Lung (tissue), 11 donors: ENCODE measurements at regions not wholly inside any gene's neighbourhood (a gene's known extent, or its start where the extent isn't known, plus 50 kb on each side); places are given as distances from the start of the nearest gene placed in this dataset.

Experiments used
- ATAC-seq: fragments of 200-7000 bp; cut with Tn5 transposase; one replicate; pipeline ENCODE4 v1.9.1; 2020; ENCODE audit warnings: moderate number of reproducible peaks; ENCODE audit not compliant: insufficient read depth, low FRiP score
- DNase-seq, 3 donors: peaks; one replicate each; pipeline ENCODE4 v3.0.0-alpha.2; 2013 to 2017
- H3K27ac ChIP-seq, 2 donors: one replicate each; pipeline ENCODE4 v1.5.1; 2013; ENCODE audit warnings: mild to moderate bottlenecking in 2 of 2, moderate library complexity in 2 of 2, control low read depth in 1 of 2, inconsistent platforms in 1 of 2, low read depth in 1 of 2, low read length in 1 of 2
- H3K27me3 ChIP-seq, 3 donors: one replicate each; pipeline ENCODE4 v1.5.1; 2013; ENCODE audit warnings: low read length in 2 of 3; ENCODE audit not compliant: control insufficient read depth in 3 of 3, insufficient read depth in 3 of 3
- H3K36me3 ChIP-seq, 4 donors: one replicate each; pipeline ENCODE4 v1.5.1; 2013; ENCODE audit warnings: low read length in 4 of 4, mild to moderate bottlenecking in 1 of 4, moderate library complexity in 1 of 4; ENCODE audit not compliant: control insufficient read depth in 4 of 4, insufficient read depth in 4 of 4
- H3K4me1 ChIP-seq, 5 donors: one replicate each; pipeline ENCODE4 v1.5.1; 2013; ENCODE audit warnings: low read length in 5 of 5, mild to moderate bottlenecking in 2 of 5, moderate library complexity in 1 of 5; ENCODE audit not compliant: control insufficient read depth in 5 of 5, insufficient read depth in 5 of 5
- H3K4me3 ChIP-seq: one replicate; pipeline ENCODE4 v1.5.1; 2013; ENCODE audit warnings: mild to moderate bottlenecking, control low read depth, moderate library complexity
- H3K9ac ChIP-seq, 2 donors: one replicate each; pipeline ENCODE4 v1.5.1; 2013; ENCODE audit warnings: low read length in 2 of 2, control low read depth in 1 of 2; ENCODE audit not compliant: insufficient read depth in 1 of 2
- H3K9me3 ChIP-seq, 4 donors: one replicate each; pipeline ENCODE4 v1.5.1; 2013; ENCODE audit warnings: low read length in 3 of 4, mild to moderate bottlenecking in 1 of 4, moderate library complexity in 1 of 4; ENCODE audit not compliant: control insufficient read depth in 4 of 4, insufficient read depth in 3 of 4
- WGBS, 2 donors: extraction: QIAGEN DNeasy Blood & Tissue Kit; methylation state at CpG; one replicate each; pipeline ENCODE4 v1.1.7; 2013; 5-methylcytosine and 5-hydroxymethylcytosine counted together
- TF ChIP-seq, protein P1 (sequence below): IDR thresholded peaks from 2 replicates; pipeline ENCODE4 v1.5.1; 2012; ENCODE audit warnings: mild to moderate bottlenecking; ENCODE audit errors: control extremely low read depth, extremely low read depth
- donor health status: control.
- donor health status: control.
- donor health status: Bipolar disorder and iron deficiency.
- donor health status: healthy.
- donor health status: DM: yes; HTN: yes; CAD: no.

GRCh38 chr13:73902847-73903246 is 231.4 kb downstream of the KLF12 start:
- Histone ChIP-seq H3K36me3 (no peaks in the 10 kb centered on the region), H3K27ac (no peak overlapping the region), H3K9ac (no peak overlapping the region), H3K4me3 (no peak overlapping the region), H3K4me1 (peaks cover 0 to 2% (median 0%) of the 10 kb centered on the region in 5 donors), H3K9me3 (no peaks in the 10 kb centered on the region), H3K27me3 (no peaks in the 10 kb centered on the region)
- no peak for ATAC-seq
- no peak for DNase-seq
- TF ChIP-seq, protein P1, sequence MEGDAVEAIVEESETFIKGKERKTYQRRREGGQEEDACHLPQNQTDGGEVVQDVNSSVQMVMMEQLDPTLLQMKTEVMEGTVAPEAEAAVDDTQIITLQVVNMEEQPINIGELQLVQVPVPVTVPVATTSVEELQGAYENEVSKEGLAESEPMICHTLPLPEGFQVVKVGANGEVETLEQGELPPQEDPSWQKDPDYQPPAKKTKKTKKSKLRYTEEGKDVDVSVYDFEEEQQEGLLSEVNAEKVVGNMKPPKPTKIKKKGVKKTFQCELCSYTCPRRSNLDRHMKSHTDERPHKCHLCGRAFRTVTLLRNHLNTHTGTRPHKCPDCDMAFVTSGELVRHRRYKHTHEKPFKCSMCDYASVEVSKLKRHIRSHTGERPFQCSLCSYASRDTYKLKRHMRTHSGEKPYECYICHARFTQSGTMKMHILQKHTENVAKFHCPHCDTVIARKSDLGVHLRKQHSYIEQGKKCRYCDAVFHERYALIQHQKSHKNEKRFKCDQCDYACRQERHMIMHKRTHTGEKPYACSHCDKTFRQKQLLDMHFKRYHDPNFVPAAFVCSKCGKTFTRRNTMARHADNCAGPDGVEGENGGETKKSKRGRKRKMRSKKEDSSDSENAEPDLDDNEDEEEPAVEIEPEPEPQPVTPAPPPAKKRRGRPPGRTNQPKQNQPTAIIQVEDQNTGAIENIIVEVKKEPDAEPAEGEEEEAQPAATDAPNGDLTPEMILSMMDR: no peak

DNA sequence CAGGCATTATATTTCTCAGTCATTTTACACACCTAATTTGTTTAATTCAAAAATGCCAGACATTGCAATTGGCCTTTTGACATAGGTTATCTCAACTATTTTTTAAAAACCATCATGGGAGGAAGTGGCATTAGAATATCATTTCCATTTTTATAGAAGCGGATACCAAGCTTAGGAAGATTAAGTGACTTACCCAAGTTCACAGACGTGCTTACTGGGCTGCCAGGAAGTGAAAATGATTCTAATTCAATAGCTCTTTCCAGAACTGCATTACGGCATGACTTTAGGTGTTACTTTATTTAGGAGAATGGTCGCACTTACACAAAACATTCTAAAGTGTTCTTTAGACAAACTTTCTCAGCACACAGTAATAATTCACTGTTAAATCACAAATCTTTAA is 231.9 kb downstream of the KLF12 start:
- 53 to 55% methylated on average over 4 of the region's 4 CpGs for WGBS, 2 donors
- peaks cover 0 to 2% (median 0%) of the 10 kb centered on the region in 5 donors for H3K4me1 ChIP-seq

GRCh38 chr13:73901324-73902068 is 232.7 kb downstream of the KLF12 start:
- Histone ChIP-seq H3K4me1 (peaks cover 0 to 2% (median 0%) of the 10 kb centered on the region in 5 donors), H3K36me3 (no peaks in the 10 kb centered on the region), H3K27me3 (no peaks in the 10 kb centered on the region), H3K9ac (no peak overlapping the region), H3K27ac (no peak overlapping the region), H3K4me3 (no peak overlapping the region), H3K9me3 (no peaks in the 10 kb centered on the region)
- DNase-seq (no peak), ATAC-seq (no peak)
- TF ChIP-seq, protein P1: no peak
- 95 to 96% methylated on average over 1 of the region's 1 CpG for WGBS, 2 donors

More for the DNA sequence above, 231.9 kb downstream of the KLF12 start:
- no peak overlapping the region for H3K4me3 ChIP-seq
- H3K27me3 ChIP-seq: no peaks in the 10 kb centered on the region
- DNase-seq: no peak
- no peak overlapping the region for H3K9ac ChIP-seq
- H3K36me3 ChIP-seq: no peaks in the 10 kb centered on the region
- TF ChIP-seq, protein P1: no peak
- no peak overlapping the region for H3K27ac ChIP-seq
- H3K9me3 ChIP-seq: no peaks in the 10 kb centered on the region
- no peak for ATAC-seq

DNA sequence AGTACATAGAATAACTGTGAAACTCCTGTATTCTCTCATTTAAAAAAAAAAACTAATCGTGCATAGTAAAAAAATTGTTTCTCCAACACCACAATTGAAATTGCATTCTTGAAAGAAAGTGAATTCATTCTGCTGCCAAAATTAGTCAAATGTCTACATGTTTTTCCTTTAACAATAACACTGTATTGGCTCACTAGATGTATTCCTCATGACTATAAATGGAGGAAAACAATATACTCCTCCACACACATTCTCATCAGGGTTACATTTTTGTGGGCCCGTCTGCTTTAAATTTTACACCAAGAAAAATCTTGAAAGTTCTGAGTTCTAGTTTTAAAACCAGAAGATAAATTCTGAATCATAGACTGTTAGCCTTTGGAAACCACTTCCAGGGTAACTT is 233.6 kb downstream of the KLF12 start:
- Histone ChIP-seq H3K9me3 (no peaks in the 10 kb centered on the region), H3K36me3 (no peaks in the 10 kb centered on the region), H3K27ac (no peak overlapping the region), H3K9ac (no peak overlapping the region), H3K4me1 (peaks cover 0 to 2% (median 0%) of the 10 kb centered on the region in 5 donors), H3K4me3 (no peak overlapping the region), H3K27me3 (no peaks in the 10 kb centered on the region)
- TF ChIP-seq, protein P1: no peak
- 80 to 87% methylated on average over 2 of the region's 2 CpGs for WGBS, 2 donors
- ATAC-seq: no peak
- no peak for DNase-seq
